ENCODE measurements at regions not wholly inside any gene's neighbourhood (a gene's known extent, or its start where the extent isn't known, plus 50 kb on each side); places are given as distances from the start of the nearest gene placed in this dataset.

DNA sequence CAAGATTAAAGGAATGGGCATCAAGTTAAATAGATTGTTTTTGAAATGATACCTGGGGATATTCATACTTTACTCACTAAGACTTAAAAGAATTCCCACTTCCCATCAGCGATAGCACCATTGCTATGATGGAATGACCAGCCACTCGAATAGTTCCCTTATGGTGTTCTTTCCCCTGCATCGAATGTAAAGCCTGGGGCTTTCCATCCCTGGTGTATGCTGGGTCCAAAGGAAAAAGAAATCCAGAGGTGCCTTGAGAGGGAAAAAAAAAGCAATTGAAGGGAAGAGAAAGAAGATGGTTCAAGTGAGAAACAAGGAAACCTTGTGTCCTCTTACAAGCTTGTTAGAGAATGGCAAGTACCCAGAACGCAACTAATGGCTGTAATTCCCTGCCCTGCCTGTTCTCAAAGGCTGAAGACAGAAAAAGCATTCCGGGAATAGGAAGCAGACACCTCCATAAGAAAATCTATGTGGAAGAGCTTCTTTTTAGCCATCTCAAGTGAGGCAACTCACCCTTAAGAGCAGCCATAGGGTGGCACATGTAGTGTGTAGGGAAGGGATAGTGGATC, 351.1 kb upstream of the DAB2 start:
- TF ChIP-seq ZNF302 (CRISPR knock-in tag; IDR thresholded peaks at IDR 0.05) (no peak), ESRRA (IDR thresholded peaks at IDR 0.05; ENCODE audit: borderline replicate concordance, low read length) (no peak), POLR2A (IDR thresholded peaks at IDR 0.05; ENCODE audit: low read length) (no peak)
- TF ChIP-seq, protein P1, sequence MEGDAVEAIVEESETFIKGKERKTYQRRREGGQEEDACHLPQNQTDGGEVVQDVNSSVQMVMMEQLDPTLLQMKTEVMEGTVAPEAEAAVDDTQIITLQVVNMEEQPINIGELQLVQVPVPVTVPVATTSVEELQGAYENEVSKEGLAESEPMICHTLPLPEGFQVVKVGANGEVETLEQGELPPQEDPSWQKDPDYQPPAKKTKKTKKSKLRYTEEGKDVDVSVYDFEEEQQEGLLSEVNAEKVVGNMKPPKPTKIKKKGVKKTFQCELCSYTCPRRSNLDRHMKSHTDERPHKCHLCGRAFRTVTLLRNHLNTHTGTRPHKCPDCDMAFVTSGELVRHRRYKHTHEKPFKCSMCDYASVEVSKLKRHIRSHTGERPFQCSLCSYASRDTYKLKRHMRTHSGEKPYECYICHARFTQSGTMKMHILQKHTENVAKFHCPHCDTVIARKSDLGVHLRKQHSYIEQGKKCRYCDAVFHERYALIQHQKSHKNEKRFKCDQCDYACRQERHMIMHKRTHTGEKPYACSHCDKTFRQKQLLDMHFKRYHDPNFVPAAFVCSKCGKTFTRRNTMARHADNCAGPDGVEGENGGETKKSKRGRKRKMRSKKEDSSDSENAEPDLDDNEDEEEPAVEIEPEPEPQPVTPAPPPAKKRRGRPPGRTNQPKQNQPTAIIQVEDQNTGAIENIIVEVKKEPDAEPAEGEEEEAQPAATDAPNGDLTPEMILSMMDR (IDR thresholded peaks at IDR 0.05) = no peak
